MM.1S (cell line): ENCODE measurements at regions not wholly inside any gene's neighbourhood (a gene's known extent, or its start where the extent isn't known, plus 50 kb on each side); places are given as distances from the start of the nearest gene placed in this dataset.

ENCODE experiments used
- CTCF ChIP-seq: fragments of 300-600 bp; sonication (generic); IDR thresholded peaks from 2 replicates; pipeline ENCODE4 v1.5.1; 2016; ENCODE audit warnings: antibody characterized with exemption, low read length, mixed read lengths
- EZH2 ChIP-seq: fragments of 300-600 bp; sonication (generic); optimal IDR thresholded peaks from 2 replicates; pipeline ENCODE3; 2017; ENCODE audit warnings: low read depth, mild to moderate bottlenecking, antibody characterized with exemption, low read length, mixed read lengths
- EZH2phosphoT487 ChIP-seq: fragments of 300-600 bp; sonication (generic); IDR thresholded peaks from 2 replicates; pipeline ENCODE4 v1.6.1; 2018; ENCODE audit warnings: antibody characterized with exemption, low read length

- no peak for TF ChIP-seq CTCF
- no peak for TF ChIP-seq EZH2
- TF ChIP-seq EZH2phosphoT487: no peak
Measured at GRCh38 chr9:91157883-91158282, 203.8 kb downstream of the AUH start.
